GM12878 (cell line): ENCODE measurements at regions not wholly inside any gene's neighbourhood (a gene's known extent, or its start where the extent isn't known, plus 50 kb on each side); places are given as distances from the start of the nearest gene placed in this dataset.

ENCODE experiments used
- ATAC-seq: fragments of 200-7000 bp; cut with Tn5 transposase; 3 replicates; pipeline ENCODE4 v1.9.1; 2020; ENCODE audit warnings: mild to moderate bottlenecking, moderate library complexity
- BruUV-seq: library from RNA; stranded (reverse); fragments of 400-500 nt; replicated peaks from 2 replicates; lab custom pipeline; 2021; lab: Mats Ljungman, UMichigan
- CTCF ChIA-PET: fragments of 300-600 bp; sonication (Branson Sonifier 250); formaldehyde crosslinking; extraction: SDS; loops from one replicate; lab custom pipeline; 2021; ENCODE audit warnings: inconsistent platforms; lab: Yijun Ruan, JAX
- POLR2A ChIA-PET: fragments of 350-600 bp; formaldehyde crosslinking; extraction: SDS; loops from one replicate; lab custom pipeline; 2021; ENCODE audit warnings: inconsistent platforms; lab: Charles Lee
- RAD21 ChIA-PET: fragments of 300-600 bp; sonication (Branson Sonifier 250); formaldehyde crosslinking; loops from one replicate; lab custom pipeline; 2023; ENCODE audit warnings: antibody characterized with exemption; ENCODE audit not compliant: unreplicated experiment; lab: Charles Lee
- SMC1A ChIA-PET: fragments of 300-600 bp; sonication (Branson Sonifier 250); formaldehyde crosslinking; loops from one replicate; lab custom pipeline; 2023; ENCODE audit not compliant: unreplicated experiment, uncharacterized antibody; lab: Charles Lee
- DNase-seq: peaks from one replicate; pipeline ENCODE4 v3.0.0-alpha.2; 2011; ENCODE audit warnings: low read depth, low spot score
- FAIRE-seq: peaks from 3 replicates; lab custom pipeline; 2011; peaks lifted over from hg19 to GRCh38; lab: Jason Lieb, UNC
- H2AFZ ChIP-seq: 2 replicates; pipeline ENCODE4 v1.6.0; 2011; ENCODE audit warnings: low read depth, low read length, control low read depth; ENCODE audit not compliant: control insufficient read depth
- H3K27ac ChIP-seq: 2 replicates; pipeline ENCODE4 v1.5.1; 2011; ENCODE audit warnings: control low read depth; ENCODE audit not compliant: control insufficient read depth, insufficient read depth
- H3K27me3 ChIP-seq, 2 experiments: replicated peaks in 1 of 2; 2 replicates each; pipeline versions ENCODE4 v1.6.0 to v1.6.1; 2011; ENCODE audit warnings: low read length in 1 of 2; ENCODE audit not compliant: control insufficient read depth in 2 of 2, insufficient read depth in 2 of 2
- H3K36me3 ChIP-seq, 2 experiments: 2 replicates each; pipeline ENCODE4 v1.5.1; 2011; ENCODE audit warnings: low read length in 1 of 2; ENCODE audit not compliant: control insufficient read depth in 2 of 2, insufficient read depth in 2 of 2
- H3K4me1 ChIP-seq: 2 replicates; pipeline ENCODE4 v1.6.1; 2011; ENCODE audit warnings: mild to moderate bottlenecking, low read length, moderate library complexity, mixed read lengths; ENCODE audit not compliant: control insufficient read depth, insufficient read depth
- H3K4me2 ChIP-seq: 2 replicates; pipeline ENCODE4 v1.6.0; 2011; ENCODE audit warnings: control low read depth; ENCODE audit not compliant: control insufficient read depth, insufficient read depth
- H3K4me3 ChIP-seq: fragments of 200-600 bp; sonication (generic); 2 replicates; pipeline ENCODE4 v1.5.1; 2016
- H3K79me2 ChIP-seq: 2 replicates; pipeline ENCODE4 v1.6.0; 2011; ENCODE audit warnings: low read length; ENCODE audit not compliant: control insufficient read depth, insufficient read depth
- H3K9ac ChIP-seq: 2 replicates; pipeline ENCODE4 v1.8.0; 2011; ENCODE audit warnings: low read length, control low read depth, mixed read lengths; ENCODE audit not compliant: control insufficient read depth, insufficient read depth
- H3K9me3 ChIP-seq: replicated peaks from 3 replicates; pipeline ENCODE4 v1.5.1; 2011; ENCODE audit warnings: mild to moderate bottlenecking, low read length; ENCODE audit not compliant: control insufficient read depth, insufficient read depth
- H4K20me1 ChIP-seq: 2 replicates; pipeline ENCODE4 v1.6.0; 2011; ENCODE audit not compliant: control insufficient read depth, insufficient read depth
- CEBPZ ChIP-seq: fragments of 150-350 bp; IDR thresholded peaks from 2 replicates; pipeline ENCODE4 v1.6.1; 2016; ENCODE audit warnings: low read depth, low read length
- CUX1 ChIP-seq: IDR thresholded peaks from 2 replicates; pipeline ENCODE4 v1.6.1; 2012; ENCODE audit warnings: improper control_type of control experiment, low read depth, low read length; ENCODE audit not compliant: insufficient replicate concordance
- ETV6 ChIP-seq, 2 experiments: fragments of 450-650 bp in 1 of 2; IDR thresholded peaks in 1 of 2; conservative IDR thresholded peaks in 1 of 2; 2 replicates each; pipeline ENCODE4 v1.6.1; 2014; ENCODE audit warnings: antibody characterized with exemption in 1 of 2, borderline replicate concordance in 1 of 2, low read depth in 1 of 2, mild to moderate bottlenecking in 1 of 2, moderate library complexity in 1 of 2
- MYC ChIP-seq: IDR thresholded peaks from 2 replicates; pipeline ENCODE4 v1.6.1; 2011; ENCODE audit warnings: mild to moderate bottlenecking, low read length, moderate library complexity, inconsistent platforms; ENCODE audit not compliant: insufficient read depth, insufficient replicate concordance, insufficient read length, severe bottlenecking
- NBN ChIP-seq: fragments of 450-650 bp; IDR thresholded peaks from 2 replicates; pipeline ENCODE4 v1.6.1; 2016
- PAX8 ChIP-seq: fragments of 450-650 bp; IDR thresholded peaks from 2 replicates; pipeline ENCODE4 v1.6.1; 2017; ENCODE audit warnings: mild to moderate bottlenecking, moderate library complexity
- POU2F2 ChIP-seq: IDR thresholded peaks from 3 replicates; pipeline ENCODE4 v1.6.1; 2011; ENCODE audit warnings: low read depth, mild to moderate bottlenecking, low read length, borderline replicate concordance
- SPI1 ChIP-seq: IDR thresholded peaks from 2 replicates; pipeline ENCODE4 v1.6.1; 2011; ENCODE audit warnings: low read depth, mild to moderate bottlenecking, low read length, moderate library complexity, borderline replicate concordance; ENCODE audit not compliant: insufficient read depth
- SREBF1 ChIP-seq: IDR thresholded peaks from 2 replicates; pipeline ENCODE4 v1.6.1; 2012; ENCODE audit warnings: mild to moderate bottlenecking, low read length
- STAT1 ChIP-seq: fragments of 450-650 bp; conservative IDR thresholded peaks from 2 replicates; pipeline ENCODE4 v1.6.1; 2014; ENCODE audit warnings: antibody characterized with exemption, mild to moderate bottlenecking
- YBX1 ChIP-seq: fragments of 450-650 bp; IDR thresholded peaks from 2 replicates; pipeline ENCODE4 v1.6.1; 2016; ENCODE audit warnings: antibody characterized with exemption
- ZBTB4 ChIP-seq: fragments of 450-650 bp; formaldehyde crosslinking; IDR thresholded peaks from 2 replicates; pipeline ENCODE4 v1.4.0; 2022; ENCODE audit warnings: mild to moderate bottlenecking, moderate library complexity
- WGBS: methylation state at CpG from one replicate; pipeline ENCODE4 v1.1.6; 2016; ENCODE audit warnings: low lambda C conversion rate; ENCODE audit not compliant: insufficient replicate concordance, insufficient coverage; ENCODE audit errors: missing lambda C conversion rate; 5-methylcytosine and 5-hydroxymethylcytosine counted together
- in situ Hi-C: fragments of 300-500 bp; cut with MboI; formaldehyde crosslinking; loops from 9 replicates; pipeline ENCODE4 v1.14.3; 2018; ENCODE audit warnings: mixed read lengths
- intact Hi-C: fragments of 100-400 bp; cut with micrococcal nuclease; formaldehyde crosslinking; loops from one replicate; pipeline ENCODE4 v1.14.2; 2022; ENCODE audit not compliant: unreplicated experiment

- Histone ChIP-seq H3K4me2 (no peak overlapping the region), H3K9ac (no peak overlapping the region), H3K4me3 (no peak overlapping the region), H3K27ac (no peak overlapping the region), H4K20me1 (no peaks in the 10 kb centered on the region), H3K36me3 (no peaks in the 10 kb centered on the region), H3K79me2 (no peaks in the 10 kb centered on the region), H3K9me3 (no peaks in the 10 kb centered on the region), H2AFZ (no peak overlapping the region), H3K27me3 (peaks cover 0 to 4% of the 10 kb centered on the region in 2 experiments; a peak in 2 of 4 replicates), H3K4me1 (no peaks in the 10 kb centered on the region)
- ChIA-PET CTCF (interaction anchor here (0.7 to 1.0 kb wide), 2 partner anchors 12 to 49 kb away, joined by 3 to 4 read pairs; no protein-coding TSS in a partner anchor), POLR2A (no interaction called here), SMC1A (no interaction called here), RAD21 (no interaction called here)
- no peak for ATAC-seq
- FAIRE-seq = no peak
- DNase-seq = no peak
- 21% methylated on average over 5 of the region's 5 CpGs for WGBS
- intact Hi-C loops = no loop called here
- in situ Hi-C loops = no loop called here
- no TSS peak for BruUV-seq
- TF ChIP-seq SREBF1 (no peak), CUX1 (no peak), PAX8 (no peak), ETV6 (conservative IDR thresholded peaks at IDR 0.05 in 1 of 2, IDR thresholded peaks at IDR 0.05 in 1 of 2; ENCODE audit: borderline replicate concordance in 1 of 2, low read depth in 1 of 2) (no peak), POU2F2 (no peak), SPI1 (no peak), YBX1 (no peak), NBN (no peak), ZBTB4 (CRISPR knock-in tag) (no peak), MYC (no peak), CEBPZ (no peak), STAT1 (no peak)
Measured at GRCh38 chr6:71179249-71179885, 109.2 kb upstream of the OGFRL1 start.
